ENCODE measurements at regions not wholly inside any gene's neighbourhood (a gene's known extent, or its start where the extent isn't known, plus 50 kb on each side); places are given as distances from the start of the nearest gene placed in this dataset.

GRCh38 chr2:41913921-41914609 lies 133.8 kb upstream of the PKDCC start:
- H3K27me3 ChIP-seq (replicated peaks in 1 of 2; ENCODE audit: control insufficient read depth in 2 of 2, insufficient read depth in 2 of 2, low read length in 1 of 2): peaks cover 0 to 2% of the 10 kb centered on the region in 2 experiments; a peak in 1 of 4 replicates
- ChIA-PET POLR2A (no interaction called here), SMC1A (ENCODE audit: uncharacterized antibody, unreplicated experiment) (interaction anchor here (0.6 to 1.0 kb wide), 2 partner anchors 19 to 83 kb away, joined by 3 read pairs; no protein-coding TSS in a partner anchor), CTCF (no interaction called here), RAD21 (ENCODE audit: unreplicated experiment) (no interaction called here)
- no peaks in the 10 kb centered on the region for H3K4me1 ChIP-seq (ENCODE audit: control insufficient read depth, insufficient read depth, low read length)
- no peak for FAIRE-seq
- 44% methylated on average over 7 of the region's 7 CpGs for WGBS (ENCODE audit: insufficient coverage, insufficient replicate concordance, low lambda C conversion rate, missing lambda C conversion rate)
- no peak for ATAC-seq
- no peak for DNase-seq (ENCODE audit: low read depth, low spot score)
- no peaks in the 10 kb centered on the region for H3K79me2 ChIP-seq (ENCODE audit: control insufficient read depth, insufficient read depth, low read length)
- no peaks in the 10 kb centered on the region for H4K20me1 ChIP-seq (ENCODE audit: control insufficient read depth, insufficient read depth)
- H3K4me3 ChIP-seq: no peak overlapping the region
- in situ Hi-C loops (cut with MboI) (no loop called here), intact Hi-C loops (cut with micrococcal nuclease; ENCODE audit: unreplicated experiment) (no loop called here)
- H3K36me3 ChIP-seq (ENCODE audit: control insufficient read depth in 2 of 2, insufficient read depth in 2 of 2, low read length in 1 of 2): no peaks in the 10 kb centered on the region
- no peak overlapping the region for H2AFZ ChIP-seq (ENCODE audit: control insufficient read depth, low read depth, low read length)
- no TSS peak for BruUV-seq (replicated peaks)
- H3K9me3 ChIP-seq (replicated peaks; ENCODE audit: control insufficient read depth, insufficient read depth, low read length): no peaks in the 10 kb centered on the region; the same call in 2 of the 3 replicates
- H3K4me2 ChIP-seq (ENCODE audit: control insufficient read depth, insufficient read depth): no peak overlapping the region
- H3K27ac ChIP-seq (ENCODE audit: control insufficient read depth, insufficient read depth): no peak overlapping the region
- no peak overlapping the region for H3K9ac ChIP-seq (ENCODE audit: control insufficient read depth, insufficient read depth, low read length)
- TF ChIP-seq CUX1 (IDR thresholded peaks at IDR 0.05; ENCODE audit: insufficient replicate concordance, low read depth, low read length) (no peak), SMAD5 (IDR thresholded peaks at IDR 0.05; ENCODE audit: low read depth) (no peak), HCFC1 (IDR thresholded peaks at IDR 0.05; ENCODE audit: low read length) (no peak), SMC3 (IDR thresholded peaks at IDR 0.05; ENCODE audit: borderline replicate concordance, low read length) (no peak), NR2F1 (conservative IDR thresholded peaks at IDR 0.05) (no peak), NFIC (IDR thresholded peaks at IDR 0.05; ENCODE audit: low read depth, low read length) (no peak), USF2 (IDR thresholded peaks at IDR 0.05; ENCODE audit: borderline replicate concordance, low read depth, low read length) (no peak), CREB1 (IDR thresholded peaks at IDR 0.05; ENCODE audit: low read depth) (no peak), SIN3A (IDR thresholded peaks at IDR 0.05; ENCODE audit: low read depth, low read length) (no peak), SKIL (IDR thresholded peaks at IDR 0.05; ENCODE audit: low read depth, poor library complexity, severe bottlenecking) (no peak), USF1 (IDR thresholded peaks at IDR 0.05; ENCODE audit: borderline replicate concordance, extremely low read length, insufficient read depth, low read depth, low read length) (no peak), ATF3 (IDR thresholded peaks at IDR 0.05; ENCODE audit: borderline replicate concordance, extremely low read depth, low read depth, low read length) (no peak)

Measured in GM12878 (cell line).